Stimulated activated CD8-positive, alpha-beta memory T cell treated with anti-CD3 and anti-CD28 coated beads, Interleukin-7, amount 100 ng/mL, for 1 hour (primary cell): ENCODE measurements at regions not wholly inside any gene's neighbourhood (a gene's known extent, or its start where the extent isn't known, plus 50 kb on each side); places are given as distances from the start of the nearest gene placed in this dataset.

Source experiments
- DNase-seq, 2 donors: peaks; one replicate each; pipeline ENCODE4 v3.0.0-alpha.2; 2020; ENCODE audit warnings: low read depth in 2 of 2

GRCh38 chr6:138692058-138692977 is 81.3 kb upstream of the CCDC28A start:
- DNase-seq = no peak

DNA sequence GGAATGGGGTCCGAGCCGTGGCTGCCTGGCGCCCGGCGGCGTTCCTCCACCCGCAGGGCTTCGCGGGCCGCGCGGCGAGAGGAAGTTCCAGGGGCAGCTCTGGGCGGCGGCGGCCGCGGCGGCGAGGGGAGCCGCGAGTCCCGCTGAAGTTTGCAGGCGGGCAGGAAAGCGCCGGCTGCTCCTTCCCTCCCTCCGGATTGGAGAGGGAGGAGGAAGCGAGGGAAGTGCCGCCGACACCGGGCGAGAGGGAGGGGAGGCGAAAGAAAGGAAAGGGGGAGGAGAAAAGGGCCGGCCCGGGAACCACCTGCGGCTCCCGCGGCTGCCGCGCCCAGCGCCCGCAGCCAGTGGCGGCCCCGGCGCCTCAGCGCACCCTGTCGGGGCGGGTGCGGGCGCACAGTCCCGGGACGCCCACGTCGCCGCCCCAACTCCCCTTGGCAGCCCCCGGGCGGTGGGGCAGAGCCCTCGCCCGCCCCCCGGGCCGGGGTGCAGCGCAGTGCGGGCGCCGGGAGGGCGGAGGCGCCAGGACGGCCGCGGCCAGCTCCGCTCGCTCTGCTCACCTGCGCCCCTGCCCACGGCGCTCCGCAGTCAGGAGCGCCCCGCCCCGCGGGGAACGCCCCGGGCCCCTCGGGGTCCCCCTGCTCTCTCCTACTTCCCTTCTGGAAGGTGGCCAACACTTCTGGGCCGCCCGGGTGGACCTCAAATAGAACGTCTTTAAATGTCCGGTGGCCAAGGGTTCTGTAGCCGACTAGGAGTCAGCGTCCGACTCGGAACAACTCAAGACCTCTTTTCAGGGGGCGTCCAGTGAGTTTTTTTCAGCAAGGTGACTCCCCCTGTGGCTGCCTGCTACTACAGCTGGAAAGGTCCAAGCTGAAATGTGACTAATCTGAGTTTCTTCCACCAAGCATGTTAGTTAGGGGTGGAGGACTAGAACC is 80.3 kb upstream of the CCDC28A start:
- no peak for DNase-seq

DNA sequence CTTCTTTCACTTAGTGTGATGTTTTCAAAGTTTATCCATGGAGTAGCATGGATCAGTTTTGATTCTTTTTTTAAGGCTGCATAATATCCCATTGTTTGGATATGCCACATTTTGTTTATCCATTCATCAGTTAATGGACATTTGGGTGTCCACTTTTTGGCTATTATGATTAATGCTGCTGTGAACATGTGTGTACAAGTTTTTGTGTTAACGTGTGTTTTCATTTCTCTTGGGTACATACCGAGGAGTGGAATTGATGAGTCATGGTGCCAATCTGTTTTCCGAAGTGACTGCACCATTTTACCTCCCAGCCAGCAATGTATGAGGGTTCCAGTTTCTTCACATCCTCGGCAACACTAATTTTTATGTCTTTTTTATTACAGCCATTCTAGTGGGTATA is 78.4 kb upstream of the CCDC28A start:
- no peak for DNase-seq

GRCh38 chr6:138714493-138714892 is 59.1 kb upstream of the CCDC28A start:
- no peak for DNase-seq

DNA sequence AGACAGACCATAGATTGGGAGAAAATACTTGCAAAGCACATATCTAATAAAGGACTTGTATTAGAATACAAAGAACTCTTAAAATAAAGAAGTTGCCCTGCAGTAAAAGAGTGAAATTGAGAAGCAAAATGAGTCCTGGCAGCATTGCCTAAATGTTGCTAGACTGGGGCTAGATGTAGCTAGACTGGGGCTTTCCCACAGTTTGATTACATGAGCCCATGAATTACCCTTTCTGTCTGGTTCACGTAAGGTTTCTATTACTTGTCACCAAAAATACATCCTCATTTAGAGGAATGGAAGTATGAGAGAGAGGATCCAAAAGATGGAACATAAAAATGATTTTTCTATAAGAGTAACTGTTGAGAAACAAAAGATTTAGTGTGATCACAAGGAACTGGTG is 57.6 kb upstream of the CCDC28A start:
- no peak for DNase-seq

GRCh38 chr6:138716971-138717665 is 56.5 kb upstream of the CCDC28A start:
- no peak for DNase-seq

DNA sequence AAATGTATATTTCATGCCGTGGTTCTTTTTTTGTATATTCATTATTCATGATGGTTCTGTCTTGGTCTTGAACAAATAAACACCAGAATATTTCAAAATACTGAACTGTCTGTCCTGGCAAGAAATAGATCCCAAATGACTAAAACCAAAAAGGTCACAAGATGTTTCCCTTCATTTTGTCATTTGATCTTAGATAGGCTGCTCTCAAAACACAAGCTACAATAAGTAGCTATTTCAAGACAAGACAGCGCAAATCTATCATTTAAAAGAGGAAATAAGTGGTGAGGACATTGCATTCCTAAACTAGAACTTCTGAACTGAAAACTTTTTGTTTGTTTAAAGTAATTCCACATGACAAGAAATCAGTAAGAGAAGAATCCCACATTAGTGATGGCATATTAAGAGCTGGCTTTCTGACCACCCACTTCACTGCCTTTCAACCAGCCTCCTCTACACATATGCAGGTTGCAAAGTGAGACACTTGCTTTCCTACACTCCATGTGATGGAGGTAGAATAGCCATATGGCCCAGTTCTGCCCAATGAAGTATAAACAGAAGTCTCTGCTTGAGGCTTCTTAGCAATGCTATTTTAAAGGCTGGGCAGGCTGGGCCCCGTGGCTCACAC is 54.4 kb upstream of the CCDC28A start:
- DNase-seq = no peak

- no peak for DNase-seq
These were observed 53.8 kb upstream of the CCDC28A start for GRCh38 chr6:138719744-138720143.

GRCh38 chr6:138722425-138723371 is 50.9 kb upstream of the CCDC28A start:
- DNase-seq = no peak
